Spleen (tissue), 11 donors: ENCODE measurements at regions not wholly inside any gene's neighbourhood (a gene's known extent, or its start where the extent isn't known, plus 50 kb on each side); places are given as distances from the start of the nearest gene placed in this dataset.
A peak's percentile ranks its signal among the peaks of the same experiment; 100 is the strongest.

Experiments used
- DNase-seq: peaks from one replicate; pipeline ENCODE4 v3.0.0-alpha.2; 2020
- H3K27ac ChIP-seq, 8 donors: fragments of 200-600 bp; sonication (generic) in 7 of 8; 1 replicate in 4 of 8; 2 replicates in 4 of 8; pipeline versions ENCODE4 v1.5.0 to v1.8.0; 2016 to 2021; ENCODE audit warnings: inconsistent platforms in 4 of 8, mild to moderate bottlenecking in 4 of 8, moderate library complexity in 1 of 8
- H3K27me3 ChIP-seq, 7 donors: fragments of 200-600 bp; sonication (generic) in 6 of 7; replicated peaks in 1 of 7; 1 replicate in 4 of 7; 2 replicates in 3 of 7; pipeline versions ENCODE4 v1.5.0 to v1.8.0; 2016 to 2021; ENCODE audit warnings: inconsistent platforms in 3 of 7, mild to moderate bottlenecking in 1 of 7
- H3K36me3 ChIP-seq, 6 donors: fragments of 200-600 bp; sonication (generic) in 5 of 6; 1 replicate in 4 of 6; 2 replicates in 2 of 6; pipeline versions ENCODE4 v1.5.0 to v1.8.0; 2016 to 2021; ENCODE audit warnings: inconsistent platforms in 2 of 6
- H3K4me1 ChIP-seq, 6 donors: fragments of 200-600 bp; sonication (generic) in 5 of 6; 1 replicate in 3 of 6; 2 replicates in 3 of 6; pipeline versions ENCODE4 v1.5.0 to v1.8.0; 2016 to 2021; ENCODE audit warnings: inconsistent platforms in 3 of 6
- H3K4me3 ChIP-seq, 8 donors: fragments of 200-600 bp; sonication (generic) in 7 of 8; 1 replicate in 4 of 8; 2 replicates in 4 of 8; pipeline versions ENCODE4 v1.5.0 to v1.8.0; 2016 to 2021; ENCODE audit warnings: inconsistent platforms in 4 of 8, mild to moderate bottlenecking in 4 of 8, moderate library complexity in 2 of 8
- H3K9me3 ChIP-seq, 8 donors: fragments of 200-600 bp; sonication (generic) in 7 of 8; 1 replicate in 4 of 8; 2 replicates in 4 of 8; pipeline versions ENCODE4 v1.5.0 to v1.8.0; 2016 to 2021; ENCODE audit warnings: inconsistent platforms in 4 of 8
- POLR2A ChIP-seq, 3 donors: fragments of 450-650 bp; IDR thresholded peaks; one replicate each; pipeline ENCODE4 v1.5.1; 2017; ENCODE audit warnings: antibody characterized with exemption in 3 of 3, mild to moderate bottlenecking in 1 of 3
- POLR2AphosphoS5 ChIP-seq, 3 donors: sonication (generic); formaldehyde crosslinking; IDR thresholded peaks; one replicate each; pipeline ENCODE4 v1.5.1; 2017; ENCODE audit warnings: antibody characterized with exemption in 3 of 3
- WGBS, 5 donors: extraction: QIAGEN DNeasy Blood & Tissue Kit in 3 of 5; methylation state at CpG; one replicate each; pipeline versions ENCODE4 v1.1.5 to v1.1.7; 2013 to 2018; 5-methylcytosine and 5-hydroxymethylcytosine counted together
- intact Hi-C: fragments of 100-400 bp; cut with DNase I; formaldehyde crosslinking; loops from one replicate; pipeline ENCODE4 v1.15.0; 2023; ENCODE audit warnings: low total_unique reads
- TF ChIP-seq, protein P1 (sequence below), 11 experiments: fragments of 200-600 bp in 7 of 11; fragments of 450-650 bp in 4 of 11; sonication (generic) in 4 of 11; IDR thresholded peaks in 8 of 11; conservative IDR thresholded peaks in 3 of 11; 1 replicate in 7 of 11; 2 replicates in 4 of 11; pipeline versions ENCODE4 v1.4.0 to v1.8.0; 2016 to 2021; ENCODE audit warnings: antibody characterized with exemption in 11 of 11, inconsistent platforms in 4 of 11, mild to moderate bottlenecking in 1 of 11
- donor health status: healthy with polysubstance abuse.
- donor health status: DM: no; HTN: no; CAD: no; lungs with moderate emphysema.
- donor health status: DM: no; HTN: no; CAD: no.
- donor health status: Bipolar disorder and iron deficiency.
- donor health status: healthy.
- donor health status: DM: no; HTN: no; CAD: no.
- donor health status: DM: yes; HTN: yes; CAD: no.

DNA sequence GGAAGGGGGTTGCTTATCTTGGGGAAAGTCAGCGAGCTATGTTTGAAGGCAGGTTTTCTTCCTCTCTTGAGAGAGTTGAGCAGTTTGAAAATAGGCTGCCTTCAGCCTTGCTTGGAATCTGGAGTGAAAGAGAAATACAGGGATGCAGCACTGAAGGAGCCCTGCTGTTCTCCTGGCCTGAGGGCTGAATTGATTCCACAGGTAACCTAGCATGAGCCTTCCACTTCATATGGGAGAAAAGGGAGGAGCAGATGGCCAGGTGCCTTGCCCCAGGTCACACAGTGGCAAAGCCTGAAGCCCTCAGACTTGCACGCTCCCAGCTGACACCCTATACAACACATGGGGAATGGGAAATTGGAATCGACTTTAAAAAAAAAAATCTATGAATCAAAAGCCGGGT is 88.0 kb upstream of the WLS start:
- no peaks in the 10 kb centered on the region for H3K4me1 ChIP-seq
- no peaks in the 10 kb centered on the region for H3K9me3 ChIP-seq
- no peaks in the 10 kb centered on the region for H3K27me3 ChIP-seq
- no peak for DNase-seq
- intact Hi-C loops = no loop called here
- H3K4me3 ChIP-seq = no peak overlapping the region
- TF ChIP-seq POLR2A (IDR thresholded peaks at IDR 0.05) (no peak), POLR2AphosphoS5 (IDR thresholded peaks at IDR 0.05) (no peak)
- TF ChIP-seq, protein P1, sequence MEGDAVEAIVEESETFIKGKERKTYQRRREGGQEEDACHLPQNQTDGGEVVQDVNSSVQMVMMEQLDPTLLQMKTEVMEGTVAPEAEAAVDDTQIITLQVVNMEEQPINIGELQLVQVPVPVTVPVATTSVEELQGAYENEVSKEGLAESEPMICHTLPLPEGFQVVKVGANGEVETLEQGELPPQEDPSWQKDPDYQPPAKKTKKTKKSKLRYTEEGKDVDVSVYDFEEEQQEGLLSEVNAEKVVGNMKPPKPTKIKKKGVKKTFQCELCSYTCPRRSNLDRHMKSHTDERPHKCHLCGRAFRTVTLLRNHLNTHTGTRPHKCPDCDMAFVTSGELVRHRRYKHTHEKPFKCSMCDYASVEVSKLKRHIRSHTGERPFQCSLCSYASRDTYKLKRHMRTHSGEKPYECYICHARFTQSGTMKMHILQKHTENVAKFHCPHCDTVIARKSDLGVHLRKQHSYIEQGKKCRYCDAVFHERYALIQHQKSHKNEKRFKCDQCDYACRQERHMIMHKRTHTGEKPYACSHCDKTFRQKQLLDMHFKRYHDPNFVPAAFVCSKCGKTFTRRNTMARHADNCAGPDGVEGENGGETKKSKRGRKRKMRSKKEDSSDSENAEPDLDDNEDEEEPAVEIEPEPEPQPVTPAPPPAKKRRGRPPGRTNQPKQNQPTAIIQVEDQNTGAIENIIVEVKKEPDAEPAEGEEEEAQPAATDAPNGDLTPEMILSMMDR (IDR thresholded peaks at IDR 0.05 in 8 of 11, conservative IDR thresholded peaks at IDR 0.05 in 3 of 11) = no peak
- H3K36me3 ChIP-seq = no peaks in the 10 kb centered on the region
- WGBS, 5 donors = 84 to 94% (median 87%) methylated on average over 4 of the region's 4 CpGs
- H3K27ac ChIP-seq = no peak overlapping the region

- H3K9me3 ChIP-seq = no peaks in the 10 kb centered on the region
- DNase-seq = no peak
- intact Hi-C loops = no loop called here
- 72 to 82% (median 76%) methylated on average over 5 of the region's 5 CpGs for WGBS, 5 donors
- H3K27ac ChIP-seq = no peak overlapping the region
- TF ChIP-seq, protein P1 (IDR thresholded peaks at IDR 0.05 in 8 of 11, conservative IDR thresholded peaks at IDR 0.05 in 3 of 11) = no peak
- TF ChIP-seq POLR2A (IDR thresholded peaks at IDR 0.05) = no peak
- no peak for TF ChIP-seq POLR2AphosphoS5 (IDR thresholded peaks at IDR 0.05)
- no peaks in the 10 kb centered on the region for H3K4me1 ChIP-seq
- no peak overlapping the region for H3K4me3 ChIP-seq
- H3K27me3 ChIP-seq = no peaks in the 10 kb centered on the region
- no peaks in the 10 kb centered on the region for H3K36me3 ChIP-seq
Measured at GRCh38 chr1:68319907-68320306, 87.6 kb upstream of the WLS start.

GRCh38 chr1:68317543-68317942 is 85.2 kb upstream of the WLS start:
- Histone ChIP-seq H3K27ac (no peak overlapping the region), H3K4me3 (no peak overlapping the region), H3K4me1 (peaks cover 0 to 14% (median 4%) of the 10 kb centered on the region in 6 donors), H3K27me3 (no peaks in the 10 kb centered on the region), H3K36me3 (no peaks in the 10 kb centered on the region), H3K9me3 (no peaks in the 10 kb centered on the region)
- DNase-seq = no peak
- intact Hi-C loops = no loop called here
- 84 to 93% (median 92%) methylated on average over 2 of the region's 2 CpGs for WGBS, 5 donors
- TF ChIP-seq, protein P1 (IDR thresholded peaks at IDR 0.05 in 8 of 11, conservative IDR thresholded peaks at IDR 0.05 in 3 of 11) = no peak
- no peak for TF ChIP-seq POLR2A (IDR thresholded peaks at IDR 0.05)
- TF ChIP-seq POLR2AphosphoS5 (IDR thresholded peaks at IDR 0.05) = no peak

- H3K4me3 ChIP-seq = no peak overlapping the region
- no peaks in the 10 kb centered on the region for H3K27me3 ChIP-seq
- WGBS, 5 donors = 36 to 59% (median 49%) methylated on average over 3 of the region's 3 CpGs
- TF ChIP-seq POLR2AphosphoS5 (IDR thresholded peaks at IDR 0.05) = no peak
- DNase-seq = no peak
- no peaks in the 10 kb centered on the region for H3K9me3 ChIP-seq
- peaks cover 0 to 14% (median 4%) of the 10 kb centered on the region in 6 donors for H3K4me1 ChIP-seq
- H3K36me3 ChIP-seq = no peaks in the 10 kb centered on the region
- intact Hi-C loops = no loop called here
- H3K27ac ChIP-seq = peak overlapping the region in 4 of 8 donors; percentile 2 to 43 (median 13)
Measured at GRCh38 chr1:68314151-68314780, 81.9 kb upstream of the WLS start.
